B cell (primary cell): ENCODE measurements at regions not wholly inside any gene's neighbourhood (a gene's known extent, or its start where the extent isn't known, plus 50 kb on each side); places are given as distances from the start of the nearest gene placed in this dataset.

ENCODE experiments used
- ATAC-seq: fragments of 200-7000 bp; cut with Tn5 transposase; one replicate; pipeline ENCODE4 v1.10.0; 2021; ENCODE audit warnings: low read depth, mild to moderate bottlenecking, moderate number of reproducible peaks, moderate library complexity
- CTCF ChIA-PET: fragments of 350-600 bp; sonication (Branson Sonifier 250); formaldehyde crosslinking; loops from one replicate; lab custom pipeline; 2021; ENCODE audit warnings: antibody characterized with exemption, inconsistent platforms; lab: Charles Lee
- POLR2A ChIA-PET: fragments of 350-600 bp; sonication (Branson Sonifier 250); formaldehyde crosslinking; loops from one replicate; lab custom pipeline; 2021; ENCODE audit warnings: antibody characterized with exemption; lab: Charles Lee
- DNase-seq: peaks from one replicate; pipeline ENCODE4 v3.0.0; 2013
- H2AFZ ChIP-seq: 2 replicates; pipeline ENCODE4 v1.6.1; 2012; ENCODE audit warnings: mild to moderate bottlenecking, low read depth, low read length; ENCODE audit not compliant: insufficient read depth, poor library complexity, severe bottlenecking
- H3K27ac ChIP-seq, 2 donors: 1 replicate in 1 of 2; 2 replicates in 1 of 2; pipeline ENCODE4 v1.5.1; 2012 to 2013; ENCODE audit warnings: low read length in 2 of 2, mild to moderate bottlenecking in 2 of 2, moderate library complexity in 1 of 2
- H3K27me3 ChIP-seq, 4 experiments: fragments of 200-600 bp in 1 of 4; sonication (generic) in 1 of 4; replicated peaks in 1 of 4; 1 replicate in 2 of 4; 2 replicates in 2 of 4; pipeline versions ENCODE4 v1.6.1 to v1.7.0; 2013 to 2016; ENCODE audit warnings: low read length in 3 of 4, mild to moderate bottlenecking in 2 of 4, mixed read lengths in 1 of 4, moderate library complexity in 1 of 4; ENCODE audit not compliant: insufficient read depth in 4 of 4, control insufficient read depth in 3 of 4; ENCODE audit errors: control extremely low read depth in 1 of 4
- H3K36me3 ChIP-seq, 2 experiments: replicated peaks in 1 of 2; 1 replicate in 1 of 2; 2 replicates in 1 of 2; pipeline versions ENCODE4 v1.6.1 to v1.7.1; 2013; ENCODE audit warnings: low read length in 1 of 2; ENCODE audit not compliant: insufficient read depth in 2 of 2, control insufficient read depth in 1 of 2; ENCODE audit errors: control extremely low read depth in 1 of 2, extremely low read depth in 1 of 2
- H3K4me1 ChIP-seq, 2 donors: fragments of 200-600 bp in 1 of 2; sonication (generic) in 1 of 2; 1 replicate in 1 of 2; 2 replicates in 1 of 2; pipeline versions ENCODE4 v1.5.1 to v1.6.1; 2013 to 2017; ENCODE audit warnings: low read length in 2 of 2; ENCODE audit not compliant: control insufficient read depth in 2 of 2, insufficient read depth in 2 of 2
- H3K4me2 ChIP-seq: replicated peaks from 2 replicates; pipeline ENCODE3; 2012; ENCODE audit warnings: mild to moderate bottlenecking, low read depth, low read length; ENCODE audit not compliant: poor library complexity, severe bottlenecking
- H3K4me3 ChIP-seq, 5 experiments: fragments of 200-600 bp in 1 of 5; sonication (generic) in 1 of 5; 1 replicate in 3 of 5; 2 replicates in 2 of 5; pipeline versions ENCODE4 v1.5.1 to v1.7.0; 2011 to 2016; ENCODE audit warnings: low read length in 4 of 5, mild to moderate bottlenecking in 4 of 5, low read depth in 2 of 5, control low read depth in 1 of 5, moderate library complexity in 1 of 5; ENCODE audit not compliant: insufficient read depth in 1 of 5; ENCODE audit errors: control extremely low read depth in 1 of 5, extremely low read depth in 1 of 5
- H3K79me2 ChIP-seq: fragments of 200-600 bp; sonication (generic); one replicate; pipeline ENCODE4 v1.6.0; 2016; ENCODE audit warnings: low read length; ENCODE audit not compliant: control insufficient read depth, insufficient read depth
- H3K9ac ChIP-seq: fragments of 200-600 bp; sonication (generic); 2 replicates; pipeline ENCODE4 v1.6.1; 2017; ENCODE audit warnings: mild to moderate bottlenecking, low read length, moderate library complexity
- H3K9me3 ChIP-seq, 3 donors: one replicate each; pipeline versions ENCODE4 v1.6.1 to v1.7.1; 2013; ENCODE audit warnings: low read length in 2 of 3; ENCODE audit not compliant: control insufficient read depth in 2 of 3, insufficient read depth in 1 of 3; ENCODE audit errors: control extremely low read depth in 1 of 3
- H4K20me1 ChIP-seq: 2 replicates; pipeline ENCODE4 v1.6.0; 2012; ENCODE audit warnings: mild to moderate bottlenecking, low read length; ENCODE audit not compliant: insufficient read depth, control insufficient read depth, poor library complexity, severe bottlenecking
- H3K27ac Mint-ChIP-seq: one replicate; pipeline ENCODE4 v1.8.0; 2021; ENCODE audit warnings: mixed read lengths
- H3K27me3 Mint-ChIP-seq: one replicate; pipeline ENCODE4 v1.8.0; 2021; ENCODE audit warnings: mixed read lengths
- H3K4me1 Mint-ChIP-seq: one replicate; pipeline ENCODE4 v1.8.0; 2021; ENCODE audit warnings: mixed read lengths
- H3K4me3 Mint-ChIP-seq: one replicate; pipeline ENCODE4 v1.8.0; 2021; ENCODE audit warnings: mixed read lengths
- H3K9me3 Mint-ChIP-seq: one replicate; pipeline ENCODE4 v1.8.0; 2022; ENCODE audit warnings: mixed read lengths; ENCODE audit not compliant: insufficient read depth
- CTCF ChIP-seq: fragments of 200-600 bp; IDR thresholded peaks from one replicate; pipeline ENCODE4 v1.8.0; 2022; ENCODE audit warnings: antibody characterized with exemption, mild to moderate bottlenecking
- EZH2 ChIP-seq: IDR thresholded peaks from 2 replicates; pipeline ENCODE4 v1.6.1; 2012; ENCODE audit warnings: borderline replicate concordance, low read depth, mild to moderate bottlenecking, moderate library complexity, low read length; ENCODE audit not compliant: insufficient read depth, poor library complexity, severe bottlenecking
- WGBS: methylation state at CpG from one replicate; pipeline ENCODE4 v1.1.5; 2013; ENCODE audit warnings: missing lambda C conversion rate; ENCODE audit not compliant: insufficient coverage; 5-methylcytosine and 5-hydroxymethylcytosine counted together
- intact Hi-C: fragments of 100-400 bp; cut with micrococcal nuclease; formaldehyde crosslinking; loops from one replicate; pipeline ENCODE4 v1.10.0; 2022

- H3K9me3 Mint-ChIP-seq: peaks cover 2% of the 10 kb centered on the region
Measured at GRCh38 chr15:70420948-70421482, 323.3 kb upstream of the TLE3 start.

More at GRCh38 chr15:70420948-70421482, 323.3 kb upstream of the TLE3 start:
- Histone ChIP-seq H3K4me2 (no peak overlapping the region), H3K27ac (no peak overlapping the region), H3K27me3 (peaks cover 0 to 7% (median 2%) of the 10 kb centered on the region in 4 experiments), H3K79me2 (no peaks in the 10 kb centered on the region), H3K4me3 (no peak overlapping the region), H4K20me1 (no peaks in the 10 kb centered on the region), H3K9me3 (peaks cover 0 to 14% (median 2%) of the 10 kb centered on the region in 3 donors), H3K4me1 (peaks cover 11 to 14% of the 10 kb centered on the region in 2 donors), H2AFZ (no peak overlapping the region), H3K9ac (no peak overlapping the region), H3K36me3 (no peaks in the 10 kb centered on the region)
- Mint-ChIP-seq H3K4me3 (no peak overlapping the region), H3K4me1 (peaks cover 13% of the 10 kb centered on the region), H3K27me3 (peaks cover 28% of the 10 kb centered on the region), H3K27ac (no peak overlapping the region)
- ChIA-PET CTCF (no interaction called here), POLR2A (no interaction called here)
- no peak for ATAC-seq
- no peak for TF ChIP-seq CTCF
- no peak for TF ChIP-seq EZH2
- DNase-seq: no peak
- WGBS: 97% methylated on average over 2 of the region's 5 CpGs
- intact Hi-C loops: no loop called here
